Ureter (tissue), 1 donor: ENCODE measurements at regions not wholly inside any gene's neighbourhood (a gene's known extent, or its start where the extent isn't known, plus 50 kb on each side); places are given as distances from the start of the nearest gene placed in this dataset.

Source experiments
- DNase-seq: peaks from one replicate; pipeline ENCODE4 v3.0.0-alpha.2; 2020; ENCODE audit warnings: low spot score
- donor health status: DM: yes; HTN: yes; CAD: no.

GRCh38 chr13:34749046-34749445 lies 193.0 kb upstream of the NBEA start:
- DNase-seq, result no peak

- DNase-seq, result no peak
Observed at GRCh38 chr13:34750078-34750931, 191.8 kb upstream of the NBEA start.

GRCh38 chr13:34751044-34751443 lies 191.0 kb upstream of the NBEA start:
- no peak for DNase-seq

- DNase-seq, result no peak
Observed at GRCh38 chr13:34751492-34751891, 190.6 kb upstream of the NBEA start.

GRCh38 chr13:34752283-34752960 lies 189.6 kb upstream of the NBEA start:
- DNase-seq, result no peak

GRCh38 chr13:34756136-34756535 lies 185.9 kb upstream of the NBEA start:
- DNase-seq, result no peak

GRCh38 chr13:34756572-34756971 lies 185.5 kb upstream of the NBEA start:
- no peak for DNase-seq

- no peak for DNase-seq
Observed at GRCh38 chr13:34757441-34757840, 184.6 kb upstream of the NBEA start.

GRCh38 chr13:34758628-34759027 lies 183.4 kb upstream of the NBEA start:
- no peak for DNase-seq

- no peak for DNase-seq
Observed at GRCh38 chr13:34762312-34762711, 179.8 kb upstream of the NBEA start.

GRCh38 chr13:34764246-34764645 lies 177.8 kb upstream of the NBEA start:
- no peak for DNase-seq

GRCh38 chr13:34765446-34766180 lies 176.5 kb upstream of the NBEA start:
- no peak for DNase-seq

- no peak for DNase-seq
Observed at GRCh38 chr13:34767778-34768177, 174.3 kb upstream of the NBEA start.

GRCh38 chr13:34772206-34772605 lies 169.9 kb upstream of the NBEA start:
- no peak for DNase-seq

- no peak for DNase-seq
Observed at GRCh38 chr13:34772881-34773280, 169.2 kb upstream of the NBEA start.

- DNase-seq, result no peak
Observed at GRCh38 chr13:34776390-34776981, 165.6 kb upstream of the NBEA start.

GRCh38 chr13:34777089-34777913 lies 164.8 kb upstream of the NBEA start:
- no peak for DNase-seq

- DNase-seq, result no peak
Observed at GRCh38 chr13:34777914-34778303, 164.2 kb upstream of the NBEA start.

GRCh38 chr13:34779171-34779570 lies 162.9 kb upstream of the NBEA start:
- no peak for DNase-seq

- DNase-seq, result no peak
Observed at GRCh38 chr13:34793301-34793700, 148.8 kb upstream of the NBEA start.

- DNase-seq, result no peak
Observed at GRCh38 chr13:34803756-34804155, 138.3 kb upstream of the NBEA start.
